ENCODE measurements at regions not wholly inside any gene's neighbourhood (a gene's known extent, or its start where the extent isn't known, plus 50 kb on each side); places are given as distances from the start of the nearest gene placed in this dataset.

GRCh38 chr1:239840790-239841189 lies 250.9 kb upstream of the FMN2 start:
- Mint-ChIP-seq H3K27ac (ENCODE audit: unreplicated experiment) (no peak overlapping the region), H3K9me3 (peaks cover 5% of the 10 kb centered on the region), H3K4me1 (peaks cover 6% of the 10 kb centered on the region), H3K36me3 (ENCODE audit: low read depth) (peaks cover 2% of the 10 kb centered on the region), H3K27me3 (ENCODE audit: low read depth) (no peaks in the 10 kb centered on the region), H3K4me3 (no peak overlapping the region)
- DNase-seq (ENCODE audit: low read depth, low spot score): no peak
- TF ChIP-seq CTCF (conservative IDR thresholded peaks at IDR 0.05): no peak

- no peak overlapping the region for H3K27ac Mint-ChIP-seq (ENCODE audit: unreplicated experiment)
- peaks cover 6% of the 10 kb centered on the region for H3K4me1 Mint-ChIP-seq
- no peaks in the 10 kb centered on the region for H3K27me3 Mint-ChIP-seq (ENCODE audit: low read depth)
- H3K9me3 Mint-ChIP-seq: peaks cover 5% of the 10 kb centered on the region
- H3K4me3 Mint-ChIP-seq: no peak overlapping the region
- peaks cover 2% of the 10 kb centered on the region for H3K36me3 Mint-ChIP-seq (ENCODE audit: low read depth)
- TF ChIP-seq CTCF (conservative IDR thresholded peaks at IDR 0.05): no peak
- DNase-seq (ENCODE audit: low read depth, low spot score): no peak
These were observed 250.1 kb upstream of the FMN2 start for GRCh38 chr1:239841631-239842030.

GRCh38 chr1:239843541-239843940 lies 248.1 kb upstream of the FMN2 start:
- Mint-ChIP-seq H3K27me3 (ENCODE audit: low read depth) (no peaks in the 10 kb centered on the region), H3K36me3 (ENCODE audit: low read depth) (peaks cover 2% of the 10 kb centered on the region), H3K27ac (ENCODE audit: unreplicated experiment) (no peak overlapping the region), H3K4me1 (peaks cover 6% of the 10 kb centered on the region), H3K9me3 (peaks cover 5% of the 10 kb centered on the region), H3K4me3 (no peak overlapping the region)
- TF ChIP-seq CTCF (conservative IDR thresholded peaks at IDR 0.05): no peak
- DNase-seq (ENCODE audit: low read depth, low spot score): no peak

GRCh38 chr1:239844833-239845232 lies 246.8 kb upstream of the FMN2 start:
- Mint-ChIP-seq H3K4me1 (peaks cover 6% of the 10 kb centered on the region), H3K4me3 (no peak overlapping the region), H3K27ac (ENCODE audit: unreplicated experiment) (no peak overlapping the region), H3K36me3 (ENCODE audit: low read depth) (peaks cover 2% of the 10 kb centered on the region), H3K9me3 (peaks cover 5% of the 10 kb centered on the region), H3K27me3 (ENCODE audit: low read depth) (no peaks in the 10 kb centered on the region)
- no peak for TF ChIP-seq CTCF (conservative IDR thresholded peaks at IDR 0.05)
- DNase-seq (ENCODE audit: low read depth, low spot score): no peak

- H3K4me3 Mint-ChIP-seq: no peak overlapping the region
- peaks cover 4% of the 10 kb centered on the region for H3K36me3 Mint-ChIP-seq (ENCODE audit: low read depth)
These were observed 236.8 kb upstream of the FMN2 start for GRCh38 chr1:239854922-239855321.

More at GRCh38 chr1:239854922-239855321, 236.8 kb upstream of the FMN2 start:
- DNase-seq (ENCODE audit: low read depth, low spot score): no peak
- H3K9me3 Mint-ChIP-seq: peaks cover 8% of the 10 kb centered on the region
- H3K27ac Mint-ChIP-seq (ENCODE audit: unreplicated experiment): no peak overlapping the region
- H3K4me1 Mint-ChIP-seq: peaks cover 40% of the 10 kb centered on the region
- no peak for TF ChIP-seq CTCF (conservative IDR thresholded peaks at IDR 0.05)
- no peaks in the 10 kb centered on the region for H3K27me3 Mint-ChIP-seq (ENCODE audit: low read depth)
